Esophagus muscularis mucosa (tissue), 3 donors: ENCODE measurements at regions not wholly inside any gene's neighbourhood (a gene's known extent, or its start where the extent isn't known, plus 50 kb on each side); places are given as distances from the start of the nearest gene placed in this dataset.

Experiments used
- CTCF ChIP-seq, 3 experiments: fragments of 200-600 bp in 2 of 3; fragments of 450-650 bp in 1 of 3; sonication (generic) in 2 of 3; IDR thresholded peaks; one replicate each; pipeline ENCODE4 v1.5.1; 2017 to 2019; ENCODE audit warnings: antibody characterized with exemption in 3 of 3, mild to moderate bottlenecking in 2 of 3, moderate library complexity in 1 of 3
- POLR2A ChIP-seq: fragments of 450-650 bp; IDR thresholded peaks from one replicate; pipeline ENCODE4 v1.6.1; 2017; ENCODE audit warnings: antibody characterized with exemption, moderate library complexity, mild to moderate bottlenecking, low read depth

GRCh38 chr11:81070948-81071347 is 1630.1 kb upstream of the TENM4 start:
- TF ChIP-seq CTCF (IDR thresholded peaks at IDR 0.05) (no peak), POLR2A (no peak)
